Osteoblast (primary cell): ENCODE measurements at regions not wholly inside any gene's neighbourhood (a gene's known extent, or its start where the extent isn't known, plus 50 kb on each side); places are given as distances from the start of the nearest gene placed in this dataset.
"Not testable (repeated sequence)": the region's sequence is repeated elsewhere in the genome, so short reads cannot be mapped to it uniquely, and the experiment has no call there.

ENCODE experiments used
- DNase-seq: peaks from one replicate; pipeline ENCODE4 v3.0.0; 2011; ENCODE audit warnings: low spot score, mixed read lengths; ENCODE audit not compliant: insufficient read length; ENCODE audit errors: missing footprints
- H2AFZ ChIP-seq: 2 replicates; pipeline ENCODE4 v1.6.0; 2011; ENCODE audit warnings: mild to moderate bottlenecking, low read length
- H3K27ac ChIP-seq: 2 replicates; pipeline ENCODE4 v1.5.1; 2011; ENCODE audit warnings: mild to moderate bottlenecking, low read depth, low read length, moderate library complexity
- H3K27me3 ChIP-seq: 2 replicates; pipeline ENCODE4 v1.6.0; 2012; ENCODE audit warnings: mild to moderate bottlenecking, control low read depth, inconsistent platforms, low read length, moderate library complexity; ENCODE audit not compliant: insufficient read depth
- H3K36me3 ChIP-seq: 2 replicates; pipeline ENCODE4 v1.5.1; 2011; ENCODE audit warnings: mild to moderate bottlenecking, low read length, control low read depth, moderate library complexity; ENCODE audit not compliant: insufficient read depth
- H3K4me1 ChIP-seq: 2 replicates; pipeline ENCODE4 v1.5.1; 2011; ENCODE audit warnings: mild to moderate bottlenecking, low read length, control low read depth, moderate library complexity; ENCODE audit not compliant: insufficient read depth
- H3K4me2 ChIP-seq: 2 replicates; pipeline ENCODE4 v1.6.0; 2011; ENCODE audit warnings: mild to moderate bottlenecking, low read length; ENCODE audit not compliant: insufficient read depth
- H3K4me3 ChIP-seq: fragments of 200-600 bp; sonication (generic); 3 replicates; pipeline ENCODE4 v1.5.1; 2012; ENCODE audit warnings: mild to moderate bottlenecking, low read length, inconsistent platforms; ENCODE audit not compliant: insufficient read depth
- H3K79me2 ChIP-seq: 2 replicates; pipeline ENCODE4 v1.6.0; 2012; ENCODE audit warnings: mild to moderate bottlenecking, low read length, control low read depth, inconsistent platforms; ENCODE audit not compliant: insufficient read depth
- H3K9me3 ChIP-seq: 2 replicates; pipeline ENCODE4 v1.5.1; 2011; ENCODE audit warnings: low read depth, low read length, control low read depth
- H4K20me1 ChIP-seq: 2 replicates; pipeline ENCODE4 v1.6.0; 2012; ENCODE audit warnings: mild to moderate bottlenecking, low read length, control low read depth; ENCODE audit not compliant: insufficient read depth
- CTCF ChIP-seq: IDR thresholded peaks from 2 replicates; pipeline ENCODE4 v1.5.1; 2011; ENCODE audit warnings: mild to moderate bottlenecking, low read depth, low read length, moderate library complexity; ENCODE audit errors: extremely low read depth

GRCh38 chr22:33984656-33985285, 64.5 kb upstream of the LARGE1 start:
- Histone ChIP-seq H3K4me3 (no peak overlapping the region), H3K27me3 (no peaks in the 10 kb centered on the region), H3K79me2 (no peaks in the 10 kb centered on the region), H3K4me2 (no peak overlapping the region), H3K27ac (no peak overlapping the region), H4K20me1 (no peaks in the 10 kb centered on the region), H3K4me1 (no peaks in the 10 kb centered on the region), H3K9me3 (no peaks in the 10 kb centered on the region), H2AFZ (no peak overlapping the region), H3K36me3 (no peaks in the 10 kb centered on the region)
- DNase-seq, result no peak
- no peak for TF ChIP-seq CTCF

GRCh38 chr22:33985506-33985905, 65.2 kb upstream of the LARGE1 start:
- Histone ChIP-seq H3K79me2 (no peaks in the 10 kb centered on the region), H3K4me2 (no peak overlapping the region), H3K4me1 (no peaks in the 10 kb centered on the region), H3K27me3 (no peaks in the 10 kb centered on the region), H3K4me3 (no peak overlapping the region), H3K27ac (no peak overlapping the region), H3K36me3 (no peaks in the 10 kb centered on the region), H4K20me1 (no peaks in the 10 kb centered on the region), H2AFZ (no peak overlapping the region), H3K9me3 (no peaks in the 10 kb centered on the region)
- TF ChIP-seq CTCF, result no peak
- no peak for DNase-seq

- H3K4me1 ChIP-seq, result no peaks in the 10 kb centered on the region
- no peaks in the 10 kb centered on the region for H3K27me3 ChIP-seq
- H3K4me3 ChIP-seq, result no peak overlapping the region
- no peaks in the 10 kb centered on the region for H3K36me3 ChIP-seq
- TF ChIP-seq CTCF, result no peak
- DNase-seq, result peak; percentile 80
- no peaks in the 10 kb centered on the region for H3K79me2 ChIP-seq
- no peak overlapping the region for H2AFZ ChIP-seq
- H3K9me3 ChIP-seq, result no peaks in the 10 kb centered on the region
- H3K4me2 ChIP-seq, result no peak overlapping the region
- H3K27ac ChIP-seq, result no peak overlapping the region
- no peaks in the 10 kb centered on the region for H4K20me1 ChIP-seq
These were observed 66.0 kb upstream of the LARGE1 start for GRCh38 chr22:33986167-33986771.

- Histone ChIP-seq H2AFZ (no peak overlapping the region), H3K79me2 (no peaks in the 10 kb centered on the region), H4K20me1 (no peaks in the 10 kb centered on the region), H3K36me3 (no peaks in the 10 kb centered on the region), H3K4me2 (no peak overlapping the region), H3K4me3 (no peak overlapping the region), H3K4me1 (no peaks in the 10 kb centered on the region), H3K27ac (no peak overlapping the region), H3K27me3 (no peaks in the 10 kb centered on the region), H3K9me3 (no peaks in the 10 kb centered on the region)
- DNase-seq, result no peak
- TF ChIP-seq CTCF, result no peak
These were observed 66.7 kb upstream of the LARGE1 start for GRCh38 chr22:33986954-33987353.

GRCh38 chr22:33989263-33989662, 69.0 kb upstream of the LARGE1 start:
- not testable (repeated sequence) for H3K4me3 ChIP-seq, H3K9me3 ChIP-seq, H2AFZ ChIP-seq, H3K27ac ChIP-seq, H3K79me2 ChIP-seq, H3K27me3 ChIP-seq, H4K20me1 ChIP-seq, H3K4me2 ChIP-seq, H3K36me3 ChIP-seq, H3K4me1 ChIP-seq, DNase-seq
